Hepatocyte (in vitro differentiated cells): ENCODE measurements at regions not wholly inside any gene's neighbourhood (a gene's known extent, or its start where the extent isn't known, plus 50 kb on each side); places are given as distances from the start of the nearest gene placed in this dataset.

Experiments used
- CTCF ChIP-seq: fragments of 200-600 bp; sonication (generic); IDR thresholded peaks from 2 replicates; pipeline ENCODE4 v1.5.1; 2016; ENCODE audit warnings: antibody characterized with exemption, mild to moderate bottlenecking; ENCODE audit not compliant: poor library complexity
- EZH2 ChIP-seq: fragments of 200-600 bp; sonication (generic); IDR thresholded peaks from 2 replicates; pipeline ENCODE4 v1.6.1; 2016; ENCODE audit warnings: antibody characterized with exemption, mild to moderate bottlenecking, borderline replicate concordance
- EZH2phosphoT487 ChIP-seq: fragments of 200-600 bp; sonication (generic); IDR thresholded peaks from one replicate; pipeline ENCODE4 v1.6.1; 2018; ENCODE audit warnings: antibody characterized with exemption, mild to moderate bottlenecking, low read depth, moderate library complexity; ENCODE audit not compliant: unreplicated experiment, severe bottlenecking

- TF ChIP-seq CTCF (no peak), EZH2 (no peak), EZH2phosphoT487 (no peak)
Observed at GRCh38 chr20:59382157-59382725, 81.8 kb downstream of the EDN3 start.
